Ectodermal cell (in vitro differentiated cells): ENCODE measurements at regions not wholly inside any gene's neighbourhood (a gene's known extent, or its start where the extent isn't known, plus 50 kb on each side); places are given as distances from the start of the nearest gene placed in this dataset.

Source experiments
- H3K27ac ChIP-seq: 2 replicates; pipeline ENCODE4 v1.7.0; 2013; ENCODE audit warnings: mild to moderate bottlenecking, low read depth, low read length; ENCODE audit not compliant: insufficient read depth, poor library complexity, severe bottlenecking
- H3K27me3 ChIP-seq: 2 replicates; pipeline ENCODE4 v1.7.0; 2013; ENCODE audit warnings: mild to moderate bottlenecking, low read length; ENCODE audit not compliant: insufficient read depth, control insufficient read depth, poor library complexity, severe bottlenecking
- H3K36me3 ChIP-seq: one replicate; pipeline ENCODE4 v1.7.0; 2013; ENCODE audit warnings: low read length; ENCODE audit not compliant: control insufficient read depth, insufficient read depth
- H3K4me1 ChIP-seq: one replicate; pipeline ENCODE4 v1.7.0; 2013; ENCODE audit warnings: low read length; ENCODE audit not compliant: control insufficient read depth, insufficient read depth
- H3K4me3 ChIP-seq: 2 replicates; pipeline ENCODE4 v1.7.0; 2013; ENCODE audit warnings: low read depth, low read length, control low read depth; ENCODE audit not compliant: insufficient read depth
- H3K9me3 ChIP-seq: 2 replicates; pipeline ENCODE4 v1.7.0; 2013; ENCODE audit warnings: mild to moderate bottlenecking, low read length, moderate library complexity; ENCODE audit not compliant: control insufficient read depth
- WGBS, 2 experiments: methylation state at CpG; one replicate each; pipeline ENCODE4 v1.1.7; 2013; ENCODE audit warnings: missing lambda C conversion rate in 2 of 2; 5-methylcytosine and 5-hydroxymethylcytosine counted together

DNA sequence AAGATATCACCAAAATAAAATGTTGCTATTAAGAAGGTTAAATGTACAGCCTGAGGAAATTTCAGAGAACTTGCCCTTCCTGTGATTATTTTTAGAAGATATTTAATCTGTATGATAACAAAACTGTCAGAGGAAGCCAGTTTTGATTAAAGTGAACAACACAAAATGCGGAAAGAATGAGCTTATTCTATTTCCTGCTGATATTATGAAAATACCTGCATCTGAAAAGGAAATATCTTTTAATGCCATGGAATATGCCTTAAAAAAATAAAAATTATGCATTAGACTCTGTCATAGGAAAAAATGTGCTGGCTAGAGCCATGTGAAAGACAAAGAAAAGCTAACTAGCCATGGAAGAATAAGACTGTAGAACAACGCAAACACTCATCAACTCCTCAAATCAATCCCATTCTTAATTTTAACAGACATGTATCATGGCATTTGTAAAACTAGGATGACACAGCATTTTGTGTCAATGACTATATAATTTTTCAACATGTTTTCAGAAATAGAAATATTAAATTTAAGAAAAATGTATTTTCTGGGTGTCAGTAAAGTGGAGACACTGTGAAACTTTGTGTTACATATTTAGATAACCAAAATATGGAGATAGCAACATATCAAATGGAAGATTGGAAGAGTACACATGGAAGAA lies 1768.2 kb downstream of the SUCLG1 start:
- no peaks in the 10 kb centered on the region for H3K36me3 ChIP-seq
- WGBS, 2 experiments, result 100% methylated on average over 2 of the region's 2 CpGs

DNA sequence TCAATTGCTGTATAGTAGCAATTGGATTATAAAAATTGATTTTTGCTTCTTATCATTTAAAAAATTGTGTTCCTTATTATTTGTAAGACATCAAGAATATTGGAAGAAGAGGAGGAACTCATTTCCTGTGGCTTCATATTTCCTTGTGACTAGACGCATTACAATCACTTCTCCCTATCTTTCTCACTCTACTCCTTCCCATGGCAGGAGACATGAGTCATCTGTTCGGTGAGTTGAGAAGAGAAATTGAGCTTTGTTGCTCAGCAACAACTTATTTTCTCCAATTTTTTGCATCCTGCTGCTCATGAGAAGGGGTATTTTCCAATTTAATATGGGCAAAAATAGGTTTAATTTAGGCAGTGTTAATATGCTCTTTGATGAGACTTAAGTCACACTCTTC lies 1783.9 kb downstream of the SUCLG1 start:
- no peaks in the 10 kb centered on the region for H3K4me1 ChIP-seq
- no peak overlapping the region for H3K27ac ChIP-seq
- no peak overlapping the region for H3K4me3 ChIP-seq
- no peaks in the 10 kb centered on the region for H3K9me3 ChIP-seq
- H3K27me3 ChIP-seq, result no peaks in the 10 kb centered on the region
- no peaks in the 10 kb centered on the region for H3K36me3 ChIP-seq
- 88 to 100% methylated on average over 1 to 2 of the region's 2 CpGs for WGBS, 2 experiments

More for the DNA sequence above, 1768.2 kb downstream of the SUCLG1 start:
- Histone ChIP-seq H3K4me3 (no peak overlapping the region), H3K4me1 (no peaks in the 10 kb centered on the region), H3K27me3 (no peaks in the 10 kb centered on the region), H3K27ac (no peak overlapping the region), H3K9me3 (no peaks in the 10 kb centered on the region)

DNA sequence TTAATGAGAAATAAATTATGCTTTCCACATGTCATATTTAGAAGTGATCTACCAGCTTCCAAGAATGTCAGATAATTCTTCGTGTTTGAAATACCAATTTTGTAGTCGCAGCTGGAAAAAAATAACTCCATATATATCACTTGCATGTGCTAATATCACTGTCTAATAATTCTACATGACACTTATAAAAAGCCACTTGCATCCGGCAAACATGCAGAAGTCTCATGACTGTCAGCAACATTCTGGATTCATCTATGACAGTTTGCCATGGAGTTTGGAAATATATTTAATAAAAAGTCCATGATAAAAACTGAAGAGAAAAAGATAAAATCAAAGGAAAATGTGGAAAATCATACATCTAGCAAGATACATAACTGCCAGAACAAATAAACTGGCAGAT lies 1784.4 kb downstream of the SUCLG1 start:
- Histone ChIP-seq H3K4me3 (no peak overlapping the region), H3K27me3 (no peaks in the 10 kb centered on the region), H3K36me3 (no peaks in the 10 kb centered on the region), H3K9me3 (no peaks in the 10 kb centered on the region), H3K4me1 (no peaks in the 10 kb centered on the region), H3K27ac (no peak overlapping the region)
- 93 to 98% methylated on average over 3 of the region's 3 CpGs for WGBS, 2 experiments

DNA sequence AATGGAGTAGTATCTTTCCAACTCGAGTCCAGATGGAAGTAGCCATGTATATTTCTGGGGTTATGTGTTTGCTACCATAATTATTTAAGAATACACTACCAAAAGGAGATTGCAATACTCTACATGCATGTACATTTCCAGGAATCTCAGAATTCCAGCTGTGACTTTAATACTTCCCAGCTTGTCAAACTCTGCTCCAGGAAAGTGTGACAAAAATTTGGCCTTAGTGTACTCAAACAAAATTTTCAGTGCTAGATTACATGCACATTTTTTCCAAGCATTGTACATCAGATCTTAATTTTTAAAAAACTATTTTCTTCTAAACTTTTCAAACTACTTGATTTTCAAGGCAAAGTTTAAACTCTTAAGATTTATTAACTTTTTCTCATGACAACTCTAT lies 1791.6 kb downstream of the SUCLG1 start:
- H3K27ac ChIP-seq, result no peak overlapping the region
- H3K27me3 ChIP-seq, result no peaks in the 10 kb centered on the region
- no CpG with 5 or more reads among the region's 1 CpG for WGBS, 2 experiments
- H3K4me1 ChIP-seq, result no peaks in the 10 kb centered on the region
- H3K36me3 ChIP-seq, result no peaks in the 10 kb centered on the region
- no peaks in the 10 kb centered on the region for H3K9me3 ChIP-seq
- no peak overlapping the region for H3K4me3 ChIP-seq

DNA sequence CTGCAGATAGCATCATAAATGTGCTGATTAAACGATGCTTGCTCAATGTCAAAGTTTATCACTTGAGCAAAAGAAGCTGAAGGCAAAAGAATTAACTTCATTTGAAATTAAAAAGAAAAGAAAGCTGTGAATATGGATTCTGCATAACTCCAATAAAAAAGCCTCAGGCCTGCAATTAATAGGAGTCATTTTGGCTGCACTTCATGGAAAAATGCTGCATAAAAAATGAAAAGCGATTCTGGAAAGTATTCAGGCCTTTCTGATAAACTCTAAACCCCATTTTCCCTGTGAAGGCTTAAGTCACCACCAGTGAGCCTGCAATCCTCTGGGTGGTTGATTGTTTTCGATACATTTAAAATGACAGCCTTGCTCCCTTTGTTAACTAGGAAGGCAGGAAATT lies 1793.4 kb downstream of the SUCLG1 start:
- H3K27me3 ChIP-seq, result no peaks in the 10 kb centered on the region
- H3K4me1 ChIP-seq, result no peaks in the 10 kb centered on the region
- no peak overlapping the region for H3K27ac ChIP-seq
- no peak overlapping the region for H3K4me3 ChIP-seq
- WGBS, 2 experiments, result 93 to 95% methylated on average over 3 of the region's 3 CpGs
- H3K36me3 ChIP-seq, result no peaks in the 10 kb centered on the region
- no peaks in the 10 kb centered on the region for H3K9me3 ChIP-seq

DNA sequence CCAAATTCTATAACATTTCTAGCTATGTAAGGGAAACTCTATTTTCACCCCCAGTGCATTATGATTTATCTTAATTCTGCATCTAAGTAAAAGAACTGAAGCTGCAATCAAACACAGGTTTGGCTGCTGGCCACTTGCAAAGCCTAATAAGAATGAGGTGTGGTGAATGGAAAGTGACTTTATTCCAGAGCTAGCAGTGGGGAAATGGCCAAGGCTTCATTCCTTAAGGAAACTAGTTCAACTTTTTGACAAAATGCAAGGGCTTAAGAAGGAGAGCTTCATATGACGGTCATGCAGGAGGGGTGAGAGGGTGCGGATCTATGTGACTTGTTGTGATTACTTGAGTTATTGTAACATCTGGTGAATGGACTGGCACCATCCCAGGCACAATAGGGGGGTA lies 1802.0 kb downstream of the SUCLG1 start:
- Histone ChIP-seq H3K27ac (no peak overlapping the region), H3K4me1 (no peaks in the 10 kb centered on the region), H3K27me3 (no peaks in the 10 kb centered on the region), H3K4me3 (no peak overlapping the region), H3K36me3 (no peaks in the 10 kb centered on the region), H3K9me3 (no peaks in the 10 kb centered on the region)
- 94 to 96% methylated on average over 2 of the region's 2 CpGs for WGBS, 2 experiments

DNA sequence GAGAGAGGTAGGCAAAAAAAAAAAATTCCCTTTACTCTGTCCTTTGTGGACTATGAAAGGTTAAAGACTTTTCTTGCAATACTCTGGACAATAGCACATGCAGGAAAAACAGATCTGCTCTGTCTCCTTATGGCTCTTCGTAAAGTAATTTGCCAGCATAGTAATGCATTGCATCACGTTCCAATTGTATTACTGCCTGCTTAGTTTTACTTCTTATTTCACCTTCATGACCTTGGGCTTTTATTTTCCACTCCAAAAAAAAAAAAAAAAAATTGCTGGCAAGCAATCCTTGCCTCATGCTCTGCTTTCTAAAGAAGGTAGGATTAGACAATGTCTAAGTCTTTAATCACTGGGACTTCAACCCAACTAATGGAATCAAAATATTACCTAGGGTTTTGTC lies 1802.7 kb downstream of the SUCLG1 start:
- WGBS, 2 experiments, result 92% methylated on average over 2 of the region's 2 CpGs
- no peaks in the 10 kb centered on the region for H3K9me3 ChIP-seq
- H3K27me3 ChIP-seq, result no peaks in the 10 kb centered on the region
- no peaks in the 10 kb centered on the region for H3K4me1 ChIP-seq
- H3K4me3 ChIP-seq, result no peak overlapping the region
- no peaks in the 10 kb centered on the region for H3K36me3 ChIP-seq
- H3K27ac ChIP-seq, result no peak overlapping the region

DNA sequence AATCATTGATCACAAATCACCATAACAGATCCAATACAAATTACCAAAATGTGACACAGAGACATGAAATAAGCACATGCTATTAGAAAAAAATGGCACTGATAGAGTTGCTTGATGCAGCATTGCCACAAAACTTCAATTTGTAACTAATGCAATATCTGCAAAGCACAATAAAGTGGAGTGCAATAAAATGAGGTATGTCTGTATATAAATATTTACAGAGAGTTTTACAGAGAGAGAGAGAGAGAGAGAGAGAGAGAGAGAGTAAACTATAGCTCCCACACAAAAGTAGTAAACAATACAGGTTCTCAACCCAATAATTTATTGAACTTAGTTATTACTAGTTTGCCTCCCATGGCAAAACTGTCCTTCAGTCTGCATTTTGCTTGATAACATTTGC lies 1807.0 kb downstream of the SUCLG1 start:
- Histone ChIP-seq H3K27me3 (no peaks in the 10 kb centered on the region), H3K4me1 (no peaks in the 10 kb centered on the region)

DNA sequence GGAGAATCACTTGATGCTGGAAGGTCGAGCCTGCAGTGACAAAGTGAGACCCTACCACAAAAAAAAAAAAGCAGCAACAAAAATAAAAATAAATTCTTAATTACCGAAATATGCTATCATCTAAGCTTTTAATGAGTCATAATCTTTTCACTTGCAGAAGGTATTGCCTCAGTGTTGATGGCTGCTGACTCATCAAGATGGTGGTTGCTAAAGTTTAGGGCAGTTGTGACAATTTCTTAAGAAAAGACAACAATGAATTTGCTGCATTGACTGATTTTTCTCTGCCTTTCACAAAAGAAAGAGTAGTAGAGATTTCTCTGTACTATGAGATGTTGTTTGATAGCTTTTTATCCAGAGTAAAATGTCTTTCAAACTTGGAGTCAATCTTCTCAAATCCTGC lies 1809.0 kb downstream of the SUCLG1 start:
- no peak overlapping the region for H3K4me3 ChIP-seq
- H3K9me3 ChIP-seq, result no peaks in the 10 kb centered on the region
- no peak overlapping the region for H3K27ac ChIP-seq
- WGBS, 2 experiments, result 86 to 89% methylated on average over 2 of the region's 2 CpGs
- no peaks in the 10 kb centered on the region for H3K27me3 ChIP-seq
- H3K4me1 ChIP-seq, result no peaks in the 10 kb centered on the region
- H3K36me3 ChIP-seq, result no peaks in the 10 kb centered on the region

More for the DNA sequence above, 1807.0 kb downstream of the SUCLG1 start:
- H3K36me3 ChIP-seq, result no peaks in the 10 kb centered on the region
- no peaks in the 10 kb centered on the region for H3K9me3 ChIP-seq
- H3K4me3 ChIP-seq, result no peak overlapping the region
- H3K27ac ChIP-seq, result no peak overlapping the region

DNA sequence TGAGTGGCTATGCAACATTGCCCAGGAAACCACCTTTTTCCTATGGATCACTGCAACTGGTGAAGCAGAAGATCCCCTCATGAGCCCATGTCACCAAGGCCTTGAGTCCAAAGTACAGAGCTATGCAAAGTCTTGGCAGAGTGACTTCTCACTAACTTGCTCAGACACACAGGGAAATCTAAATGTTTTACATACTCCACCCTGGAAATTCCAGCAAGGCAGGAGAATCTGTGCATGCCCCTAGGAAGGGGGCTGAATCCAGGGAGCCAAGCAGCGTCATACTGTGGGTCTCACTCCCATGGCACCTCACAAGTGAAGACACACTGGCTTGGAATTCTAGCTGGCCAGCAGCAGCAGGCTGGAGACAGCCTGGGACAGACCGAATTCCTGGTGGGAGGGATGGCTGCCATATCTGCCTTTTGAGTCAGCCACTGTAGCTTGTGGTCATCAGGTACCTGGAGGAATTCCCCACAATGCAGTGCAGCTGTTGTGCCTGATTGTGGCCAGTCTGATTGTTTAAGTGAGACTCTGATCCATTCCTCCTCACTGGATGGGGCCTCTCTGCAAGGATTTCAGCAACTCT lies 1817.4 kb downstream of the SUCLG1 start:
- 90 to 91% methylated on average over 2 of the region's 2 CpGs for whole genome bisulfite sequencing, 2 experiments
- Histone ChIP-seq H3K36me3 (no peaks in the 10 kb centered on the region), H3K27me3 (no peaks in the 10 kb centered on the region), H3K4me1 (no peaks in the 10 kb centered on the region), H3K27ac (no peak overlapping the region), H3K4me3 (no peak overlapping the region), H3K9me3 (no peaks in the 10 kb centered on the region)
